H9 (cell line): ENCODE measurements at regions not wholly inside any gene's neighbourhood (a gene's known extent, or its start where the extent isn't known, plus 50 kb on each side); places are given as distances from the start of the nearest gene placed in this dataset.

ENCODE experiments used
- DNase-seq: peaks from one replicate; pipeline ENCODE4 v3.0.0-alpha.2; 2017
- H2AFZ ChIP-seq: one replicate; pipeline ENCODE4 v1.6.1; 2013; ENCODE audit warnings: mild to moderate bottlenecking, low read length, control low read depth, moderate library complexity
- H2AK5ac ChIP-seq: 2 replicates; pipeline ENCODE4 v1.6.1; 2013; ENCODE audit warnings: low read length, control low read depth, mixed read lengths; ENCODE audit not compliant: insufficient read length
- H2BK120ac ChIP-seq: one replicate; pipeline ENCODE4 v1.6.1; 2013; ENCODE audit warnings: low read depth, mild to moderate bottlenecking, low read length, control low read depth, inconsistent platforms; ENCODE audit not compliant: poor library complexity, severe bottlenecking
- H2BK12ac ChIP-seq: 2 replicates; pipeline ENCODE4 v1.6.1; 2013; ENCODE audit warnings: low read length, control low read depth, mixed read lengths, low read depth; ENCODE audit not compliant: insufficient read length
- H2BK15ac ChIP-seq: 2 replicates; pipeline ENCODE4 v1.6.1; 2013; ENCODE audit warnings: low read depth, low read length, control low read depth
- H2BK20ac ChIP-seq: one replicate; pipeline ENCODE4 v1.6.1; 2013; ENCODE audit warnings: low read depth, mild to moderate bottlenecking, low read length, control low read depth, inconsistent platforms; ENCODE audit not compliant: poor library complexity, severe bottlenecking
- H2BK5ac ChIP-seq: 2 replicates; pipeline ENCODE4 v1.6.1; 2013; ENCODE audit warnings: low read length, control low read depth, mixed read lengths; ENCODE audit not compliant: insufficient read length
- H3K14ac ChIP-seq: 2 replicates; pipeline ENCODE4 v1.6.1; 2013; ENCODE audit warnings: low read length, control low read depth; ENCODE audit not compliant: insufficient read depth
- H3K18ac ChIP-seq: 2 replicates; pipeline ENCODE4 v1.6.1; 2013; ENCODE audit warnings: low read depth, mild to moderate bottlenecking, mixed read lengths, low read length, control low read depth; ENCODE audit not compliant: insufficient read length
- H3K23ac ChIP-seq: 2 replicates; pipeline ENCODE4 v1.6.1; 2013; ENCODE audit warnings: low read length, control low read depth, mixed read lengths, low read depth; ENCODE audit not compliant: insufficient read length
- H3K23me2 ChIP-seq: 2 replicates; pipeline ENCODE4 v1.6.1; 2013; ENCODE audit warnings: low read depth, mild to moderate bottlenecking, mixed read lengths, low read length, control low read depth; ENCODE audit not compliant: insufficient read length, poor library complexity, severe bottlenecking
- H3K27ac ChIP-seq: 2 replicates; pipeline ENCODE4 v1.5.1; 2013; ENCODE audit warnings: low read length, control low read depth, mixed read lengths, low read depth; ENCODE audit not compliant: insufficient read length
- H3K27me3 ChIP-seq: 2 replicates; pipeline ENCODE4 v1.6.1; 2013; ENCODE audit warnings: low read length, control low read depth, inconsistent platforms; ENCODE audit not compliant: insufficient read depth
- H3K4ac ChIP-seq: 2 replicates; pipeline ENCODE4 v1.6.1; 2013; ENCODE audit warnings: low read depth, mild to moderate bottlenecking, control low read depth, inconsistent platforms, low read length, moderate library complexity
- H3K4me1 ChIP-seq: 2 replicates; pipeline ENCODE4 v1.6.1; 2013; ENCODE audit warnings: low read length, control low read depth, inconsistent platforms; ENCODE audit not compliant: insufficient read depth
- H3K4me2 ChIP-seq: 2 replicates; pipeline ENCODE4 v1.6.1; 2013; ENCODE audit warnings: low read length, control low read depth, mixed read lengths; ENCODE audit not compliant: insufficient read length, insufficient read depth
- H3K56ac ChIP-seq: 2 replicates; pipeline ENCODE4 v1.6.1; 2013; ENCODE audit warnings: low read depth, mild to moderate bottlenecking, mixed read lengths, low read length, control low read depth; ENCODE audit not compliant: insufficient read length
- H3K79me1 ChIP-seq: 2 replicates; pipeline ENCODE4 v1.6.1; 2013; ENCODE audit warnings: low read depth, mild to moderate bottlenecking, moderate library complexity, low read length, control low read depth, inconsistent platforms; ENCODE audit not compliant: insufficient read depth, poor library complexity, severe bottlenecking
- H3K79me2 ChIP-seq: 2 replicates; pipeline ENCODE4 v1.6.1; 2013; ENCODE audit warnings: low read length, control low read depth, inconsistent platforms; ENCODE audit not compliant: insufficient read depth
- H3K9ac ChIP-seq: 2 replicates; pipeline ENCODE4 v1.6.1; 2013; ENCODE audit warnings: low read length, control low read depth, mixed read lengths; ENCODE audit not compliant: insufficient read length; ENCODE audit errors: extremely low read depth
- H3K9me3 ChIP-seq: one replicate; pipeline ENCODE4 v1.6.1; 2013; ENCODE audit warnings: low read depth, low read length, inconsistent platforms; ENCODE audit not compliant: control insufficient read depth
- H3T11ph ChIP-seq: one replicate; pipeline ENCODE4 v1.6.1; 2013; ENCODE audit warnings: mild to moderate bottlenecking, low read length, control low read depth, inconsistent platforms
- H4K20me1 ChIP-seq: one replicate; pipeline ENCODE4 v1.6.1; 2013; ENCODE audit not compliant: control insufficient read depth, insufficient read length, insufficient read depth
- H4K5ac ChIP-seq: 2 replicates; pipeline ENCODE4 v1.6.1; 2013; ENCODE audit warnings: low read depth, mild to moderate bottlenecking, mixed read lengths, low read length, control low read depth; ENCODE audit not compliant: insufficient read length
- H4K8ac ChIP-seq: replicated peaks from 2 replicates; pipeline ENCODE4 v1.6.1; 2013; ENCODE audit warnings: low read length, control low read depth, mixed read lengths, low read depth; ENCODE audit not compliant: insufficient read length
- H4K91ac ChIP-seq: 2 replicates; pipeline ENCODE4 v1.6.1; 2013; ENCODE audit warnings: low read depth, mild to moderate bottlenecking, moderate library complexity, mixed read lengths, low read length, control low read depth; ENCODE audit not compliant: insufficient read length
- H3K27ac Mint-ChIP-seq, 3 experiments: 2 replicates in 2 of 3; 3 replicates in 1 of 3; pipeline ENCODE4 v1.8.0; 2020 to 2021; ENCODE audit warnings: mixed read lengths in 3 of 3, mild to moderate bottlenecking in 1 of 3, moderate library complexity in 1 of 3
- H3K27me3 Mint-ChIP-seq: 2 replicates; pipeline ENCODE4 v1.8.0; 2021; ENCODE audit warnings: low read depth, mild to moderate bottlenecking, moderate library complexity, mixed read lengths
- H3K36me3 Mint-ChIP-seq, 3 experiments: 2 replicates in 2 of 3; 3 replicates in 1 of 3; pipeline ENCODE4 v1.8.0; 2020 to 2021; ENCODE audit warnings: low read depth in 3 of 3, mixed read lengths in 3 of 3; ENCODE audit not compliant: insufficient read depth in 1 of 3
- H3K4me1 Mint-ChIP-seq, 2 experiments: 2 replicates each; pipeline ENCODE4 v1.8.0; 2020; ENCODE audit warnings: mixed read lengths in 2 of 2
- H3K4me3 Mint-ChIP-seq, 2 experiments: 2 replicates in 1 of 2; 3 replicates in 1 of 2; pipeline ENCODE4 v1.8.0; 2020 to 2021; ENCODE audit warnings: mild to moderate bottlenecking in 2 of 2, mixed read lengths in 2 of 2, moderate library complexity in 1 of 2
- H3K9me3 Mint-ChIP-seq, 2 experiments: 2 replicates in 1 of 2; 3 replicates in 1 of 2; pipeline ENCODE4 v1.8.0; 2020; ENCODE audit warnings: mild to moderate bottlenecking in 2 of 2, mixed read lengths in 2 of 2, moderate library complexity in 1 of 2
- WGBS: extraction: QIAGEN DNeasy Blood & Tissue Kit; methylation state at CpG from one replicate; pipeline ENCODE4 v1.1.7; 2013; ENCODE audit warnings: missing lambda C conversion rate, low lambda C conversion rate, mixed read lengths; ENCODE audit not compliant: insufficient read length; ENCODE audit errors: extremely low coverage; 5-methylcytosine and 5-hydroxymethylcytosine counted together
- TF ChIP-seq, protein P1 (sequence below): fragments of 200-600 bp; sonication (generic); conservative IDR thresholded peaks from 3 replicates; pipeline ENCODE4 v1.8.0; 2021; ENCODE audit warnings: antibody characterized with exemption, mild to moderate bottlenecking

GRCh38 chr6:40307712-40308111, 279.5 kb downstream of the LRFN2 start:
- H3K27ac ChIP-seq: no peak overlapping the region
- WGBS: no CpG with 5 or more reads among the region's 5 CpGs
- H3K4ac ChIP-seq: no peak overlapping the region
- peaks cover 0 to 3% (median 0%) of the 10 kb centered on the region in 3 experiments; a peak in 2 of 7 replicates for H3K36me3 Mint-ChIP-seq
- H3K9me3 Mint-ChIP-seq: peaks cover 4 to 6% of the 10 kb centered on the region in 2 experiments; a peak in 2 of 5 replicates
- peaks cover 9% of the 10 kb centered on the region in 2 experiments for H3K4me1 Mint-ChIP-seq
- no peaks in the 10 kb centered on the region for H3K23me2 ChIP-seq
- no peak overlapping the region for H4K91ac ChIP-seq
- H3T11ph ChIP-seq: no peak overlapping the region
- H3K27me3 ChIP-seq: no peaks in the 10 kb centered on the region
- DNase-seq: no peak
- no peak overlapping the region for H2BK12ac ChIP-seq
- H3K27ac Mint-ChIP-seq: no peak overlapping the region
- H2BK20ac ChIP-seq: no peak overlapping the region
- no peaks in the 10 kb centered on the region for H3K4me1 ChIP-seq
- H3K4me3 Mint-ChIP-seq: no peak overlapping the region
- H4K8ac ChIP-seq: no peak overlapping the region
- no peak overlapping the region for H2AFZ ChIP-seq
- no peak overlapping the region for H3K23ac ChIP-seq
- no peak overlapping the region for H3K18ac ChIP-seq
- H3K4me2 ChIP-seq: no peak overlapping the region
- no peaks in the 10 kb centered on the region for H4K20me1 ChIP-seq
- H2AK5ac ChIP-seq: no peak overlapping the region
- H3K79me2 ChIP-seq: no peaks in the 10 kb centered on the region
- TF ChIP-seq, protein P1, sequence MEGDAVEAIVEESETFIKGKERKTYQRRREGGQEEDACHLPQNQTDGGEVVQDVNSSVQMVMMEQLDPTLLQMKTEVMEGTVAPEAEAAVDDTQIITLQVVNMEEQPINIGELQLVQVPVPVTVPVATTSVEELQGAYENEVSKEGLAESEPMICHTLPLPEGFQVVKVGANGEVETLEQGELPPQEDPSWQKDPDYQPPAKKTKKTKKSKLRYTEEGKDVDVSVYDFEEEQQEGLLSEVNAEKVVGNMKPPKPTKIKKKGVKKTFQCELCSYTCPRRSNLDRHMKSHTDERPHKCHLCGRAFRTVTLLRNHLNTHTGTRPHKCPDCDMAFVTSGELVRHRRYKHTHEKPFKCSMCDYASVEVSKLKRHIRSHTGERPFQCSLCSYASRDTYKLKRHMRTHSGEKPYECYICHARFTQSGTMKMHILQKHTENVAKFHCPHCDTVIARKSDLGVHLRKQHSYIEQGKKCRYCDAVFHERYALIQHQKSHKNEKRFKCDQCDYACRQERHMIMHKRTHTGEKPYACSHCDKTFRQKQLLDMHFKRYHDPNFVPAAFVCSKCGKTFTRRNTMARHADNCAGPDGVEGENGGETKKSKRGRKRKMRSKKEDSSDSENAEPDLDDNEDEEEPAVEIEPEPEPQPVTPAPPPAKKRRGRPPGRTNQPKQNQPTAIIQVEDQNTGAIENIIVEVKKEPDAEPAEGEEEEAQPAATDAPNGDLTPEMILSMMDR: no peak
- H2BK15ac ChIP-seq: no peak overlapping the region
- no peak overlapping the region for H2BK120ac ChIP-seq
- no peak overlapping the region for H4K5ac ChIP-seq
- H3K14ac ChIP-seq: no peak overlapping the region
- no peak overlapping the region for H3K56ac ChIP-seq
- no peak overlapping the region for H3K9ac ChIP-seq
- H2BK5ac ChIP-seq: no peak overlapping the region
- H3K27me3 Mint-ChIP-seq: peaks cover 1% of the 10 kb centered on the region
- H3K9me3 ChIP-seq: no peaks in the 10 kb centered on the region
- H3K79me1 ChIP-seq: no peaks in the 10 kb centered on the region
